AG04450 (cell line): ENCODE measurements at regions not wholly inside any gene's neighbourhood (a gene's known extent, or its start where the extent isn't known, plus 50 kb on each side); places are given as distances from the start of the nearest gene placed in this dataset.

ENCODE experiments used
- CTCF ChIA-PET: fragments of 300-600, 350-600 bp; formaldehyde crosslinking; extraction: SDS; loops from one replicate; lab custom pipeline; 2022; ENCODE audit warnings: antibody characterized with exemption, inconsistent platforms; lab: Charles Lee
- POLR2A ChIA-PET: fragments of 350-600 bp; formaldehyde crosslinking; extraction: SDS; loops from one replicate; lab custom pipeline; 2021; ENCODE audit warnings: antibody characterized with exemption, inconsistent platforms; lab: Yijun Ruan, JAX
- DNase-seq: peaks from one replicate; pipeline ENCODE4 v3.0.0-alpha.2; 2011; ENCODE audit warnings: low read depth, low spot score
- H3K27ac ChIP-seq: one replicate; pipeline ENCODE4 v1.5.1; 2012; ENCODE audit warnings: low read depth, low read length, control low read depth
- H3K27me3 ChIP-seq: one replicate; pipeline ENCODE4 v1.6.0; 2012; ENCODE audit warnings: low read length; ENCODE audit not compliant: control insufficient read depth, insufficient read depth
- H3K4me3 ChIP-seq: 2 replicates; pipeline ENCODE4 v1.5.1; 2011; ENCODE audit warnings: mild to moderate bottlenecking, low read depth, low read length, control low read depth
- H3K9me3 ChIP-seq: 2 replicates; pipeline ENCODE4 v1.5.1; 2012; ENCODE audit warnings: low read length; ENCODE audit not compliant: control insufficient read depth, insufficient read depth
- CTCF ChIP-seq: IDR thresholded peaks from 2 replicates; pipeline ENCODE4 v1.5.1; 2011; ENCODE audit warnings: low read depth, low read length, control low read depth, inconsistent platforms

- peaks cover 7% of the 10 kb centered on the region for H3K27me3 ChIP-seq
- H3K9me3 ChIP-seq, result no peaks in the 10 kb centered on the region
- ChIA-PET POLR2A (no interaction called here), CTCF (interaction anchor here (1.3 kb wide), 1 partner anchor 111 kb away, joined by 3 read pairs; no protein-coding TSS in a partner anchor)
- TF ChIP-seq CTCF, result no peak
- no peak for DNase-seq
- no peak overlapping the region for H3K27ac ChIP-seq
- no peak overlapping the region for H3K4me3 ChIP-seq
Measured at GRCh38 chr18:11199477-11199876, 50.1 kb upstream of the PIEZO2 start.
